Activated naive CD4-positive, alpha-beta T cell treated with anti-CD3 and anti-CD28 coated beads, Interleukin-2, amount 50 U/mL, for 72 hours (primary cell): ENCODE measurements at regions not wholly inside any gene's neighbourhood (a gene's known extent, or its start where the extent isn't known, plus 50 kb on each side); places are given as distances from the start of the nearest gene placed in this dataset.
"Not testable (repeated sequence)": the region's sequence is repeated elsewhere in the genome, so short reads cannot be mapped to it uniquely, and the experiment has no call there.

Source experiments
- ATAC-seq, 2 donors: fragments of 150-1000 bp; cut with Tn5 transposase; 2 replicates each; pipeline ENCODE4 v1.10.0; 2021; ENCODE audit warnings: mild to moderate bottlenecking in 2 of 2, moderate library complexity in 2 of 2
- DNase-seq, 2 donors: peaks; one replicate each; pipeline ENCODE4 v3.0.0; 2021 to 2022; ENCODE audit warnings: low spot score in 2 of 2
- H3K27ac Mint-ChIP-seq, 2 donors: one replicate each; pipeline ENCODE4 v1.8.0; 2022; ENCODE audit warnings: mild to moderate bottlenecking in 2 of 2, mixed read lengths in 2 of 2
- H3K36me3 Mint-ChIP-seq, 2 donors: one replicate each; pipeline ENCODE4 v1.8.0; 2022; ENCODE audit warnings: mixed read lengths in 2 of 2
- H3K9me3 Mint-ChIP-seq, 2 donors: one replicate each; pipeline ENCODE4 v1.8.0; 2022; ENCODE audit warnings: mixed read lengths in 2 of 2

DNA sequence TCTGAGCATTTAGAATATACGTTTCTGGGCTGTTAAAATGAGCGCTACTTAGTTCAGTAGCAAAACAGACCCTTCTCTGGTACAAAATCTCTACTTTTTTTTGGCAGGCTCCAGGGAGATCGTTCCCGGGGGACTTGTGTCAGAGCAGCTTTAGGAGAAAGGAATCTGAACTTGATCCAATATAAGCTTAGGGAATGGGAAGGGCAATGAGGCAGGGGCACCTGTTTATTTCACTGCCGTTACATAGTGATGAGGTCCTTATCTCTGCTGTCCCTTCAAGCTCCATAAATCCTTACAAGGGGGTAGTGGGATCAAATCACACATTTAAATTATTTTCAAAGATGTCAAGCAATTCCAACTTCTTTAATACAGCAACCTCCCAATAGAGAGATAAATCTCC, 128.7 kb upstream of the BNIP2 start:
- no peak overlapping the region for H3K27ac Mint-ChIP-seq
- ATAC-seq (no peak), DNase-seq (no peak)
- H3K36me3 Mint-ChIP-seq = no peaks in the 10 kb centered on the region
- H3K9me3 Mint-ChIP-seq = no peaks in the 10 kb centered on the region

DNA sequence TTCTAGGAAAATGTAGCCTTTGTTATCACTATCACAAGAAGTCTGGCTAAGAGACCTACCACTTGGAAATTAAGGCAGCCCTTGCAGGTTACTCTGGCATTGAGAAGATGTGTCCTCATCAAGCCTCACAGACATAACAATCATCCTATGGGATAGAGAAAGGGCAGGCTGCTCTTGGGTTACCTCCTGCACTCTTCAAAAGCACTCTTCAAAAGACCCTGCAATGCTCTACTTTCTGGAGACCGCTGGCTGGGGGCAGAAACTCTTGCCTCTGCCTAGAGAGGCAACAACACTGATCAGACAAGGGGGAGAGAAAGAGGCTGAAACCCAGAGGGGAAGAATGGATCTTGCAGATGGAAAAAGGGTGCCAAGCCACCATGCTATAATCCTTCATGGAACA, 127.9 kb upstream of the BNIP2 start:
- H3K27ac Mint-ChIP-seq = no peak overlapping the region

DNA sequence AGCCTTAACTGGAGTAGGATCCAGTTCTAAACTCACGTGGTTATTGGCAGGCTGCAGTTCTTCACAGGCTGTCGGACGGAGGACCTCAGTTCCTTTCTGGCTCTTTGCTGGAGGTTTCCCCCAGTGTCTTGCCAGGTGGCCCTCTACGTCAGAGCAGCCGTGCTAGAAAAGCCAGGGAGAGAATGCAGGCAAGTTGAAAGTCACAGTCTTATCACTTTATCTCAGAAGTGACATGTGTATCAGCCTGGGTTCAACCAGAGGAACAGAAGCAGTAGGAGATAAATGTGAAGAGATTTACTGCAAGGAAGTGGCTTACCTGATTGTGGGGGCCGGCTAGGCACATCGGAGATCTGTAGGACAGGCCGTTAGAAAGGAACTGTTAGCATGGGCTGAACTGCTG, 125.3 kb upstream of the BNIP2 start:
- no peaks in the 10 kb centered on the region for H3K36me3 Mint-ChIP-seq
- DNase-seq (no peak), ATAC-seq (peak in 1 of 2 donors; percentile 62)
- peak overlapping the region in 1 of 2 donors; percentile 44 for H3K27ac Mint-ChIP-seq
- H3K9me3 Mint-ChIP-seq = no peaks in the 10 kb centered on the region

More for the DNA sequence above, 127.9 kb upstream of the BNIP2 start:
- no peaks in the 10 kb centered on the region for H3K36me3 Mint-ChIP-seq
- no peaks in the 10 kb centered on the region for H3K9me3 Mint-ChIP-seq
- no peak for ATAC-seq
- DNase-seq = no peak

DNA sequence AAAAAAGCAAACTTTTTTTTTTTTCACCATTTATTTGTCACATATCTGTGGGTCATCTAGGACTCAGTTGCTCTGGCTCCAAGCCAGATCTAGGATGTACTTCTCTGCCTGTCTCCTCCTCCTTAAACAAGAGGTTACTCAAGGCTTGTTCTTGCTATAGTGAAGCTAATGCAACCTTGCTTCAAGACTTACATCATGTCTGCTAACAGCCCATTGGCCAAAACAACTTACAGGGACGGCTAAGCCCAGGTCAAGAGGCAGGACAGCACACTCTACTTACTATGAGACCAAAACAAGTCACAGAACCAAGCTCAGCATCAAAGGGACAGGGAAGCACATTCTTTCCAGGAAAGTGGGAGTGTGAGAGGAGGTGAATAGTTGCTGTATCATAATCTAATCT, 123.8 kb upstream of the BNIP2 start:
- DNase-seq (no peak), ATAC-seq (no peak)
- H3K27ac Mint-ChIP-seq = no peak overlapping the region
- H3K9me3 Mint-ChIP-seq = no peaks in the 10 kb centered on the region
- H3K36me3 Mint-ChIP-seq = peaks cover 0 to 4% of the 10 kb centered on the region in 2 donors

DNA sequence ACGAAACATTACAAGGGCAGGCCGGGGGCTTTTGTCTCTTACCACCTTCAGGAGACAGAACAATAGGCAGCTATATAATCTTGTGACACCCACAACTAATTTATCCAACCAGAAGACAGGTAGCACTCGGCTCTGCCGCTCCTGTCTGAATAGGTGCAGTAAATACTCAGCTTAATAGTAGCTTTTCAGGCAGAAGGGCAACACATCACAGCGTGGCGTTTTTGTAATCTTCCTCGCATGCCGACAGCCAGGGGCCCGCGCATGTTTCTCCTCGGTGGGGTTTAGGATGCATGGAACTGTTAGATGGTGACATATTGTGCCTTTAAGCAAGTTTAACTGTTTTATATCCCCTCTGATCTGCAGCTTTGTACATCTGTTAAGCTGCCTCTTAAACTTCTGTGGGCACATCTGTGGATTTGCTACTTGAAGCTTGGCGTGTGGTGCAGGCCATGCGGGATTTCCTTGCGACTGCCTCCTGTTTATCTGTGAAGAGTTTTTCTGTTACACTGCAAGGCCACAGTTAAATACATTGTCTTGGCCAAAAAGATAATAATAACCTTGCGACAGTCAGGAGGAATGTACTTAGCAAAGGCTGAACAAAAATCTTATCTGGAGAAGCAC, 123.2 kb upstream of the BNIP2 start:
- ATAC-seq = no peak
- H3K9me3 Mint-ChIP-seq = no peaks in the 10 kb centered on the region
- H3K36me3 Mint-ChIP-seq = peaks cover 0 to 7% of the 10 kb centered on the region in 2 donors
- H3K27ac Mint-ChIP-seq = no peak overlapping the region
- DNase-seq = no peak

DNA sequence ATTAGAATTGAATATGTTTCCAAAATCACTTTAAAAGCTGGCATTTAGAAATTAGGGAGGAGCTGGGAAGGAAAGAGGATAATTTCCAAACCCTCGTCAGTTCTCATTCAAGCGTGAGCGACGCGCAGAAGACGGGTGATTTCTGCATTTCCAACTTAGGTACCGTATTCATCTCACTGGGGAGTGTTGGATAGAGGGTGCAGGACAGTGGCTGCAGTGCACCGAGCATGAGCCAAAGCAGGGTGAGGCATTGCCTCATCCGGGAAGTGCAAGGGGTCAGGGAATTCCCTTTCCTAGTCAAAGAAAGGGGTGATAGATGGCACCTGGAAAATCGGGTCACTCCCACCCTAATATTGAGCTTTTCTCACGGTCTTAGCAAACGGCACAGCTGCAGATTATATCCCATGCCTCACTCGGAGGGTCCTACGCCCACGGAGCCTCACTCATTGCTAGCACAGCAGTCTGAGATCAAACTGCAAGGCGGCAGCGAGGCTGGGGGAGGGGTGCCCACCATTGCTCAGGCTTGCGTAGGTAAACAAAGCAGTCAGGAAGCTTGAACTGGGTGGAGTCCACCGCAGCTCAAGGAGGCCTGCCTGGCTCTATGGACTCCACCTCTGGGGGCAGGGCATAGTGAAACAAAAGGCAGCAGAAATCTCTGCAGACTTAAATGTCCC, 114.3 kb upstream of the BNIP2 start:
- not testable (repeated sequence) for ATAC-seq
- Mint-ChIP-seq H3K36me3 (peaks cover 8 to 40% of the 10 kb centered on the region in 2 donors), H3K9me3 (peaks cover 7 to 13% of the 10 kb centered on the region in 2 donors), H3K27ac (peak overlapping the region in 1 of 2 donors; percentile 72)
- peak in 1 of 2 donors; percentile 27 for DNase-seq

DNA sequence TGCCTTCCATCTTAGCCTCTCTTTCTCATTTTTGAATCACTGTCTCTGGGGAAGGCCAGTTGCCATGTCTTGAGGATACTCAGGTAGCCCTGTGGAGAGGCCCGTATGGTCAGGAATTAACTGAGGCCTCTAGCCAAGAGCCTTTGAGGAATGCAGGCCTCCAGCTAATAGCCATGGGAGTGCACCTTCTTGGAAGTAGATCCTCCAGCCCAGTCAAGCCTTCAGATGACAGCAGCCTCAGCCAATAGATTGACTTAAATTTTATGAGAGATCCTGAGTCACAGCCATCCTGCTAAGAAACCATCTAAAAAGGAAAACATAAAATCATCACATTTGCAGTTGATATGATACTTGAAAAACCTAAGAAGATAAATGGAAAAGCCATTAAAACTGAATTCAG, 112.5 kb upstream of the BNIP2 start:
- ATAC-seq = no peak
- H3K9me3 Mint-ChIP-seq = peaks cover 7 to 13% of the 10 kb centered on the region in 2 donors
- DNase-seq = no peak
- H3K27ac Mint-ChIP-seq = no peak overlapping the region
- H3K36me3 Mint-ChIP-seq = peaks cover 8 to 32% of the 10 kb centered on the region in 2 donors

DNA sequence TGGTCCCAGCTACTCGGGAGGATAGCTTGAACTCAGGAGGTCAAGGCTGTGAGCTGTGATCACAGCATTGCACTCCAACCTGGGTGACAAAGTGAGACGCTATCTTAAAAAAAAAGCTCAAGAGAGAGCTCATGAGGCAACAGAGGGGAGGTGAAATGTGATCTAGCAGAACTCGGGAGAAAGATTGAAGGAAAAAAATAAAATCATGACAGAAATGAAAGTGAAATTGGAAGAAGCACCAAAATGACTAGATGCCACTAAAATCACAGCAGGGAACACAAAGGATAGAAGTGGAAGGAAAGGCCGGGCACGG, 109.4 kb upstream of the BNIP2 start:
- Mint-ChIP-seq H3K27ac (peak overlapping the region; percentile 24 to 81), H3K36me3 (peaks cover 0 to 6% of the 10 kb centered on the region in 2 donors), H3K9me3 (no peaks in the 10 kb centered on the region)
- ATAC-seq (peak; percentile 49 to 50), DNase-seq (no peak)

DNA sequence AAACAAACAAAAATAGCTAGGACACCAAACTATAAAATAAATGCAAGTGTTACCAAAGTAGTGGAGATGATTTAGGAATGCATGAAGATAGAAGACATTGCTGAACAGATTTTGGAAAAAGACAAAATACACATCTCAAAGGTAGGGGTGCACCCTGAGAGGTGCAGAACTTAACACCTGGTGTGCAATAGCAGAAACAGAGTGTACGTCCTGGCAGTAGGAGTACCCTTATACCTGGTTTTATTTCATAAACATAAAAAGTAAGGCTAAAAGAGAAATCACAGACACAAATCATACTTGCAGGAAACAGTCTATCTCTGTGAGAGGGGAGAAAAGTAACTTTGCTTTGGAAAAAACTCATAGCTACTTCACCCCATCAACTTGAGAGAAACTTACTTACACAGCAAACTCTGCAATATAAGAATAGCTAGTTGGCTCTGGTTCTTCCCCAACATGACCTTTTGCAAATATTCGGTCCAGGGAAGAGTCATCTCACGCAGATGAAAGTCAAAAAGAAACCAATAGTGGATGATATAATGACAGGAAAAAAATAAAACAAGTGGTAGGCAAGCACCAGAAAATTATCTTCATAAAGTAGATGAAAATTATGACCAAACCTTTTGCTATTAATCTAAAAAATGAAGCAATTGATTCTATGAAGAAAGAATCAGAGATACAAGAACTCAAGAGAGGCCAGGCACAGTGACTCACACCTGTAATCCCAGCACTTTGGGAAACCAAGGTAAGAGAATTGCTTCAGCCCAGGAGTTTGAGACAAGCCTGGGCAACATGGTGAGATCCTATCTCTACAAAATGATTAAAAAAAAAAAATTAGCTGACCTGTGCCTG, 108.9 kb upstream of the BNIP2 start:
- H3K27ac Mint-ChIP-seq = peak overlapping the region; percentile 24 to 81
- no peaks in the 10 kb centered on the region for H3K9me3 Mint-ChIP-seq
- peaks cover 0 to under 1% of the 10 kb centered on the region in 2 donors for H3K36me3 Mint-ChIP-seq
- DNase-seq (no peak), ATAC-seq (peak; percentile 83 to 86)

DNA sequence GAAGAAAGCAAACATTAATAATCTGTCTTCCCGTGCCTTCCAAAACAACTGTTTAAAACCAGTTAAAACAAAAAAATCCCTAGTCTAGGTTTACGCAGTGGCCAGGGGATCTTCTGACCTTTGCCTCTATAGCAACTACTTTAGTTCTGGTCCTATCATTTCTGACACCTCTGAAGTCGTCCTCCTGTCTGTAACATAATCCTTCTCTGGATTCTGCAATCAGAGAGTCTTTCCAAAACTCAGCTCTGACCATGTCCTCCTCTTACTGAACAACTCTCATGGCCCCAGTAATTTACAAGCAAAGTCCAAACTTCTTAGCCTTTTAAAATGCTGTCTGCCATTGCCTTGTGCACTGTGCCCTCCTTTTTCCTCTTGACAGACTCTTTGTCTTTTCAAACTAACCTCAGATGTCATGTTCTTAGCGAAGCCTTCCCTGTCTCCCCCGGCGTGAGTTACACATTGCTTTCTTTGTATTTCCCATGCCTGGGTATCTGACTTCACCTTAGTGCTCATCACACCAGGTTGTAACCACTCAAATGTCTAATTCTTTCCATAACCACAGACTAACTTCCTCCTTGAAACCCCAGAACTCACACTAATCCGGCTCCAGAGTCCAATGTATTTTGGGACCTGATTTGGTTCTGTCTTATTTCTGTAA, 105.2 kb upstream of the BNIP2 start:
- Mint-ChIP-seq H3K36me3 (no peaks in the 10 kb centered on the region), H3K9me3 (peaks cover 0 to 6% of the 10 kb centered on the region in 2 donors), H3K27ac (peak overlapping the region in 1 of 2 donors; percentile 8)
- ATAC-seq (peak; percentile 68 to 71), DNase-seq (no peak)

DNA sequence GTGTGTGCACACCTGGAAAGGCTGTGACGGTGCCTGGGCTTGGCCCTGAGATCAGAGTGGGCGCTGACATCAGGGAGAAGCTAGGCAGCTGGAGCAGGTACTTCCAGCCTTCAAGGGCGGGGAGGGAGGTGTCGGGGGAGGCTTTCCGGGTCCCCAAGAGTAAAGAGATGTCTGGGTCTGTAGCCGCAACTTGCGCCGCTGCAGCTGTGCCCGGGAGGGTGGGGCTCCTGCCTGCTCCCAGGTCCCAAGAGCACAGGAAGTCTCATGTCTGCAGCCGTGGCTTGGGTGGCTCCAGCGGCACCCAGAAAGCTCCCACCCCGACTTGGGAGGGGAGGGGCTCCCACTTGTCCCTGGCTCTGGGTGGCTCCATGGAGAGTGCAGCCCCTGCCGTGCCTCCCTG, 103.2 kb upstream of the BNIP2 start:
- ATAC-seq (peak in 1 of 2 donors; percentile 21), DNase-seq (no peak)
- no peaks in the 10 kb centered on the region for H3K36me3 Mint-ChIP-seq
- H3K27ac Mint-ChIP-seq = peak overlapping the region in 1 of 2 donors; percentile 8
- H3K9me3 Mint-ChIP-seq = peaks cover 0 to 6% of the 10 kb centered on the region in 2 donors

DNA sequence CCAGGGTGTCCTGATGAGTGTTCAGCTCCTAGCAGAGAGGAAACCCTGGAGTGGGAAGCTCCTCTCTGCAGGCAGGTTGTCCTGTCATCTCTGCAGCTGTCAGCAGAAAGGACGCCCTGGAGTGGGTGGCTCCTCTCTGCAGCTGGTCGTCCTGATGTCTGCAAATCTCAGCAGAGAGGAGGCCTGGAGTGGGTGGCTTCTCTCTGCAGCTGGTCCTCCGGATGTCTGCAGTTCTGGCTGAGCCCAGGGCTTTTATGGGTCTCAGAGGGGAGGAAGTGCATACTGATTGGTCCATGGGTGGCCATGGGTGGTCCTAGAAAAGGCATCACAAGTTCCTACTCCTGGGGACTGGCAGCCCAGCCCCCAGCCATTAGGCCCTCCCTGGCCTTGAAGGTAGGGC, 102.6 kb upstream of the BNIP2 start:
- no peak for ATAC-seq
- H3K9me3 Mint-ChIP-seq = peaks cover 0 to 6% of the 10 kb centered on the region in 2 donors
- no peaks in the 10 kb centered on the region for H3K36me3 Mint-ChIP-seq
- DNase-seq = no peak
- H3K27ac Mint-ChIP-seq = peak overlapping the region in 1 of 2 donors; percentile 8

DNA sequence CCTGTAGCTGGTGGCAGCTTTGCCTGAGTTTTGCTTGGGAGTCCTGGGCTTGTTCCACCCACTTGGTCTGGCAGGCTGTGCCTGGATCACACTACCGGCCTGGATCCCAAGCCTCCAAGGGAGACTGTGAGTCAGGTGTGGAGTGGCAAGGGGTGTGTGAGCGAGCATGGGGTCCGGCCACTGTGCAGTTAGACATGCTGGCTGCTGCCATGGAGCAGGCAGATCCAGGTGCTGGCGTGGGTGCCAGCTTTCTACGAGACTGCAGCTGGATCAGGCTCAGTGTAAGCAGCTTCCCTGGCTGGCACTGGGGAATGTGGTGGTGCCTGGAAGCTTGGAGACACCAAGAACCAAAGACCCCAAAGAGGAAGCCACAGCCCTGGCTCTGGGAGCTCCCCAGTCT, 102.0 kb upstream of the BNIP2 start:
- no peaks in the 10 kb centered on the region for H3K36me3 Mint-ChIP-seq
- no peak for DNase-seq
- H3K9me3 Mint-ChIP-seq = peaks cover 0 to 6% of the 10 kb centered on the region in 2 donors
- no peak for ATAC-seq
- peak overlapping the region; percentile 34 to 77 for H3K27ac Mint-ChIP-seq

DNA sequence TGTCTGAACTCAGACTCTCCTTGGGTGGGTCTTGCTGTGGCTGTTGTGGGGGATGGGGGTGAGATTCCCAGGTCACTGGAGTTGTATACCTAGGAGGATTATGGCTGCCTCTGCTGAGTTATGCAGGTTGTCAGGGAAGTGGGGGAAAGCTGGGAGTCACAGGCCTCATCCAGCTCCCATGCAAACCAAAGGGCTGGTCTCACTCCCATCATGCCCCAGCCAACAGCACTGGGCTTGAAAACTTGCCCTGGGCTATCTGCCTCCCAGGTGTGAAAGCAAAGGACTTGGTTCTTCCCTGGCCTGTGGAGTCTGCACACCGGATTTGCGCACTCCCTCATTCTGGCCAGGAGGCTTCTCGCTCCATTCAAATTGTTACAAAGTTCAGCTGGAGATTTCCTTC, 97.3 kb upstream of the BNIP2 start:
- not testable (repeated sequence) for DNase-seq, ATAC-seq, H3K27ac Mint-ChIP-seq, H3K9me3 Mint-ChIP-seq
- peaks cover 0 to 11% of the 10 kb centered on the region in 2 donors for H3K36me3 Mint-ChIP-seq

DNA sequence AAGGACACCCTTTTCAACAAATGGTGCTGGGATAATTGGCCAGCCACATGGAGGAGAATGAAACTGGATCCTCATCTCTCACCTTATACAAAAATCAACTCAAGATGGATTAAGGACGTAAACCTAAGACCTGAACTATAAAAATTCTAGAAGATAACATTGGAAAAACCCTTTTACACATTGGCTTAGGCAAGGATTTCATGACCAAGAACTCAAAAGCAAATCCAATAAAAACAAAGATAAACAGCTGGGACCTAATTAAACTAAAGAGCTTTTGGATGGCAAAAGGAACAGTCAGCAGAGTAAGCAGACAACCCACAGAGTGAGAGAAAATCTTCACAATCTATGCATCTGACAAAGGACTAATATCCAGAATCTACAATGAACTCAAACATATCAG, 96.9 kb upstream of the BNIP2 start:
- H3K27ac Mint-ChIP-seq, H3K9me3 Mint-ChIP-seq, DNase-seq, ATAC-seq: not testable (repeated sequence)
- peaks cover 0 to 12% of the 10 kb centered on the region in 2 donors for H3K36me3 Mint-ChIP-seq

DNA sequence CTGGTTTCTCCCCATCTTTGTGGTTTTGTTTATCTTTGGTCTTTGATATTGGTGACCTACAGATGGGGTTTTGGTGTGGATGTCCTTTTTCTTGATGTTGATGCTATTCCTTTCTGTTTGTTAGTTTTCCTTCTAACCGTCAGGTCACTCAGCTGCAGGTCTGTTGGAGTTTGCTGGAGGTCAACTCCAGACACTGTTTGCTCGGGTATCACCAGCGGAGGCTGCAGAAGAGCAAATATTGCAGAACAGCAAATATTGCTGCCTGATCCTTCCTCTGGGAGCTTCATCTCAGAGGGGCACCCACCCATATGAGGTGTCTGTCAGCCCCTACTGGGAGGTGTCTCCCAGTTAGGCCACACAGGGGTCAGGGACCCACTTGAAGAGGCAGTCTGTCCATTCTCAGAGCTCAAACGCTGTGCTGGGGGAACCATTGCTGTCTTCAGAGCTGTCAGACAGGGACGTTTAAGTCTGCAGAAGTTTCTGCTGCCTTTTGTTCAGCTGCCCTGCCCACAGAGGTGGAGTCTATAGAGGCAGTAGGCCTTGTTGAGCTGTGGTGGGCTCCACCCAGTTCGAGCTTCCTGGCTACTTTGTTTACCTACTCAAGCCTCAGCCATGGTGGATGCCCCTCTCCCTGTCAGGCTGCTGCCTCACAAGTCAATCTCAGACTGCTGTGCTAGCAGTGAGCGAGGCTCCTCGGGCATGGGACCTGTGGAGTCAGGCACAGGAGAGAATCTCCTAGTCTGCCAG, 94.8 kb upstream of the BNIP2 start:
- H3K9me3 Mint-ChIP-seq, H3K27ac Mint-ChIP-seq, DNase-seq, ATAC-seq: not testable (repeated sequence)
- peaks cover 0 to 17% of the 10 kb centered on the region in 2 donors for H3K36me3 Mint-ChIP-seq
